Upper lobe of left lung (tissue), 4 donors: ENCODE measurements at regions not wholly inside any gene's neighbourhood (a gene's known extent, or its start where the extent isn't known, plus 50 kb on each side); places are given as distances from the start of the nearest gene placed in this dataset.

Source experiments
- CTCF ChIP-seq, 6 experiments: fragments of 450-650 bp in 4 of 6; fragments of 200-600 bp in 2 of 6; sonication (generic) in 2 of 6; IDR thresholded peaks; one replicate each; pipeline ENCODE4 v1.5.1; 2016 to 2019; ENCODE audit warnings: antibody characterized with exemption in 6 of 6
- EP300 ChIP-seq, 4 donors: sonication (generic); formaldehyde crosslinking; IDR thresholded peaks; one replicate each; pipeline ENCODE4 v1.5.1; 2017; ENCODE audit warnings: antibody characterized with exemption in 4 of 4, control low read depth in 2 of 4
- POLR2A ChIP-seq, 4 donors: fragments of 450-650 bp; IDR thresholded peaks; one replicate each; pipeline ENCODE4 v1.5.1; 2016 to 2017; ENCODE audit warnings: antibody characterized with exemption in 4 of 4, mild to moderate bottlenecking in 2 of 4
- POLR2AphosphoS5 ChIP-seq, 2 donors: sonication (generic); formaldehyde crosslinking; IDR thresholded peaks; one replicate each; pipeline ENCODE4 v1.5.1; 2017; ENCODE audit warnings: antibody characterized with exemption in 2 of 2

- TF ChIP-seq POLR2AphosphoS5 (IDR thresholded peaks at IDR 0.05) (no peak), CTCF (IDR thresholded peaks at IDR 0.05) (no peak), POLR2A (IDR thresholded peaks at IDR 0.05) (no peak), EP300 (IDR thresholded peaks at IDR 0.05) (no peak)
Measured at GRCh38 chr4:81912376-81913030, 440.8 kb upstream of the RASGEF1B start.
